NCI-H2196 (cell line): ENCODE measurements at regions not wholly inside any gene's neighbourhood (a gene's known extent, or its start where the extent isn't known, plus 50 kb on each side); places are given as distances from the start of the nearest gene placed in this dataset.
"Not testable (repeated sequence)": the region's sequence is repeated elsewhere in the genome, so short reads cannot be mapped to it uniquely, and the experiment has no call there.

Experiments
- DNase-seq: peaks from one replicate; lab custom pipeline; 2025; ENCODE audit not compliant: unreplicated experiment; lab: John Stamatoyannopoulos, UW

DNA sequence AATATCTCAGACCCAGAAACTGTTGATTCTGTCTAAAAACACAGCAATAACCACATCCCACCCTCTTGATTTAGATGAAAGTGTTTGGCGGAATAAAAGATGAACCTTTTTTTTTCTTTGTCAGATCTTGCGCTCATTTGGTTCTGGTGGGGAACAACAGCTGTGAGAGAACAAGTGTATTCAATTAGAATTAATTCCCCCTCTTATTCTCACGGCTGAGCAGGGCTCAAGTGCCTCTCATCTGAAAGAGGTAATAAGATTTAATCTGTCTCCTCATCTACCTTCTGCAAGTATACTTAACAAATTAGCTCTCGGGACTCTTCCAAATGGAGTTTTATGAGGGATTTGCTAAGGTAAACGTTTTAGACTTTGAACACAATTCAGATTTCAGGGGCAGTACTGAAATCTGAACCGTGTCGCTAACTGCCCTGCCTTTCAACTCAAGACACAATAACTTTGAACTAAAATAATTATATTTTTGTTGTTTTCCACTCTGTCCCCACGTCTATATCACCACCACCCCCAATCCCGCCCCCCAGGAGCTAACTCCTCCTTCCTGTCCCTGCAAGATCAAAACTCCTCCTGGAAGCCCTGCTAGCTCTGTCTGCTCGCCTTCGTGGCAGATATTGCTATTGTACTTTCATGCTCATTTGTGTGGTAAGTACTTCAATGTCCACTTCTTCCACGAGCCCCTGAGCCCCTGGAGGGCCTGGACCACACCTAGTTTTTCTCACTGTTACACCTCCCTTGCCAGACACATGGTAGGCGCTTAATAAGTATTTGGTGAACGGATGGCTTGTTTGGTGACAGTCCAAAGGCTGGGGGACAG, 54.2 kb upstream of the ROPN1B start:
- DNase-seq, result not testable (repeated sequence)

GRCh38 chr3:125915437-125915787, 53.6 kb upstream of the ROPN1B start:
- not testable (repeated sequence) for DNase-seq

DNA sequence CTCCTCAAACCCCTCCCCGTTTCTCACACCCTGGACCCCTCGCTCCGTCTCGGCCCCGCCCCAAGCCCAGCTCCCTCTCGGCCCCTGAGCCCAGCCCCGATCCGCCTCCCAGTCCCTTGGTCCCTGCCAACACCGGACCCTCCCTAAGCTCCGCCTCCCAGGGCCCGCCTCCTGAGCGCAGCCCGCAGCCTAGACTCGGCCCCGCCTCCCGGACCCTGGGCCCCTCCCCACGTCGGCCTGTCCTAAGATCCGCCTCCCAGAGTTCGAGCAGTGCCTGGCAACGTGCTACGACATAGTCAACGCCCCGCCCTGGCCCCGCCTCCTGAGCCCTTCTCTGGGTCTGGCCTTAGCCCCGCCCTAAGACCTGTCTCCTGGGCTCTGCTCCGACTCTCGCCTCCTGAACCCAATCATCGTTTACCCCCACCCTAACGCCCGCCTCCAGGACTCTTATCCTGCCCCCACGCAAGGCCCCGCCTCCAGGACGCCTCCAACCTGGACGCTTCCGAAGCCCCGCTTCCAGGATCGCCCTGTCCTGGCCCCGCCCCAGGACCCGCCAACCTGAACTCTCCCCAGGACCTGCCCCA, 53.1 kb upstream of the ROPN1B start:
- DNase-seq, result peak; percentile 99

DNA sequence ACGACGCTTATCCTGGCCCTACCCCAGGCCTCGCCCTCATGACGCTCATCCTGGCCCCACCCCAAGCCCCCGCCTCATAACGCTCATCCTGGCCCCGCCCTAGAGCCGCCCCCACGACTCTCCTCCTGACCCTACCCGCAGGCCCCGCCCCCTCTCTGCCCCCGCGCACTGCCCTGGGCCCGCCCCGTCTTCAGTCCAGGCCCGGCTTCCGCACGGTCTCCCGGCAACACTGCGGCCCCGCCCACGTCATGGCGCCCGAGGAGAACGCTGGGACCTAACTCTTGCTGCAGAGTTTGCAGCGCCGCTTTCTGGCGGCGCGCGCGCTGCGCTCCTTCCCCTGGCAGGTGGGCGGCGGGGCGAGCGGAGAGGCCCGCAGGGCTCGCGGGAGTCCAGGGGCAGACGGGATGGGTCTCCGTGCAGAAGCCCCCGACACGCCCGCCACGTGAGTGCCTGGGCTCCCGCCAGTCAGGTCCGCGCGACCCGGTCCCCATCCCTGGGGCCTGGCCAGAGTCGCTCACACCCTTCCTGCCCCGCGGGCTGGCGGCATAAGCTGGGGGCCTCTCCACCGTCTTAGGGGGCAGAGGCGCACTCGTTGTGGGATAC, 52.5 kb upstream of the ROPN1B start:
- DNase-seq, result peak; percentile 98

DNA sequence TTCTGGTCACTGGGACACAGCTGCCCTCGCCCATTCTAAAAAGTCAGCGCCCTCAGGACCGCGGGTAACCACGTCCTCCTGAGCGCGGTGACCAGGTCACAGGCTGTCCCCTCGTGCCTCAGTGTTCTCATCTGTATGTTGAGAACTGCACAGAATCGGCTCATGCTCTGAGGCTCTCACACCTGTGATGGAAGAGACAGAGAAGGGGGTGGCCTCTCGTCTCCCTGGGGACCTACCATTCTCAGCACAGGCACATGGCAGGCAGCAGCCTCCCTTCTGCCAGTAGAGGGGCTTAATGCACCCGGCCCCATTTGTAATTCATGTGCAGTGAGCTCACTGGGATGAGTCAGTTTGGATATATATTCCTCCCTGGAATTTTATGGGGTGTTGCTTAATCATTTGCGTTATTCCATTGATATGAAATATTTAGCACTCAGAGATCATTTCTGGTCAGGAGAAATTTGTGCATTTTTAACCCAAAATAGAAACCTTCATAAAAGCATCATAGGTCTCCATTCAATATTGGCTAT, 51.9 kb upstream of the ROPN1B start:
- DNase-seq, result not testable (repeated sequence)

DNA sequence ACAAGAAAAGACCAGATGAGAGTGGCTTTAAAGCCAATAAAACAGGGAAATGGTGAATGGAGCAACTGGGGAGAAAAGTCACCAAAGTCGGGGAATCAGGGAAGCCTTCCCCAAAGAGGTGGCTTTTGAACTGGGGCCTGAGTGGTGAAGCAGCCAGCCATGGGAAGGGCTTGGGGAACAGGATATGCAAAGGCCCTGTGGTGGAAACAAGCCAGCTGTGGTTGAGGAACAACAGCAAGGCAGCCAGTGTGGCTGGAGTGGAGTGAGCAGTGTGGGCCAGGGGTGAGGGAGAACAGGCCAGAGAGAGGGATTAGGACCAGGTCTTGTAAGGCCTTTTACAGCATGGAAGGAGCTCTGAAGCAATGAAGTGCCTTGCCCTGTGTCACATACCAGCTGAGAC, 51.0 kb upstream of the ROPN1B start:
- DNase-seq, result not testable (repeated sequence)

DNA sequence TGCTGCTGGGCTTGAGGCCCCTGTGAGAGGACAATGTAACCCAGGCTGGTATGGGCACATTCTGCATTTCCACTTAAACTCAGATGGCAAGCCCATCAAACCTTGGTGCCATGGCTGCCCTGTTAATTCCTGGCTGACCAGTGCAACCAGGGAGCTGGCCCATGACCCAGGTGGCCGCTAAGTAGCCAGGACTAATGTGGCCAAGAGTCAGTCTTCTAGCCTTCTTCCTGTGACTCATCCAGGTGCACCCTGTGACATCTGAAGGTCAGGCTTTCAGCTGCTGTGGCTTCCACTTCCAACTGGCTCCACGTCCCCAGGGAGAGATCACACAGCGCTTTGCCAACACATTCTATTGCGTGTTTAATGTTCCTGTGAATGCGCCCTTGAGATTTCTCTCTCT, 50.5 kb upstream of the ROPN1B start:
- not testable (repeated sequence) for DNase-seq

DNA sequence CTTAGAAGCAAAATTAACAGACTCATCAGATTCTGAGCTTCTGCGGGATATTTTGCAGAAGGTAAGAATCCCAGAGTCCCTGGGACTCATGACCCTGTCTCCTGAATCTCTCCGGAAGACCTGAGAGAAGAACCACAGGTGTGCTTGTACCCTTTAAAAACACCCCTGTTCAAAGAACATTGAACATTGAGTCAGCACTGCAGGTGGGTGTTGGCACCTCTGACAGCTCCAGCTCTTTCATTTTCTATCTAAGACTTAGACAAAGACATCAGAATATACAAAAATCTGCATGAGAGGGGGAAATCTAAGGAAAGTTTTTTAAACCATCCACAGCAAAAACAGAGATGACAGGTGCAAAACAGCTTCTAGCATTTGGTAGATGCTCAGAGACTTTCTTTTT, 50.1 kb upstream of the ROPN1B start:
- DNase-seq, result not testable (repeated sequence)
